HG03342 (cell line): ENCODE measurements at regions not wholly inside any gene's neighbourhood (a gene's known extent, or its start where the extent isn't known, plus 50 kb on each side); places are given as distances from the start of the nearest gene placed in this dataset.
"Not testable (repeated sequence)": the region's sequence is repeated elsewhere in the genome, so short reads cannot be mapped to it uniquely, and the experiment has no call there.

Experiments
- ATAC-seq: cut with Tn5 transposase; IDR thresholded peaks from one replicate; pipeline ENCODE4 v1.9.1; 2021; ENCODE audit warnings: mild to moderate bottlenecking, moderate library complexity; ENCODE audit not compliant: unreplicated experiment

DNA sequence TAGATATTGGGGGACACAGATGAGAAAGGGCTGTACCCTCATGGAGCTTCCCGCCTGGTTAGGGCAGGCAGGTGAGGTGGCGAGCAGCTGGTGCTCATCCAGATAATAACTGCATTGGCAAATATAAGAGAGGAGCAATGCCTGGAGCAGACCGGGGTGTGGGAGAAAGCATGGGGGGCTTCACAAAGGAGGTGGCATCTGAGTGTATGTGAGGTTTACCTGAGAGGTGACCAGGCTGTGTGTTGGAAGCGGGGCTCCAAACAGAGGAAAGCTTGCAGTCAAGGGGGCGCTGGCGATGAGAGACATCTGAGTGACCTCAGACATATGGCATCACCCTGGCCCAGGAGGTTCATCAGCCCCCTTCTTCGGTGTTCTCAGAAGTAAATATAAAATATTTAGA lies 72.1 kb upstream of the PMEPA1 start:
- no peak for ATAC-seq

DNA sequence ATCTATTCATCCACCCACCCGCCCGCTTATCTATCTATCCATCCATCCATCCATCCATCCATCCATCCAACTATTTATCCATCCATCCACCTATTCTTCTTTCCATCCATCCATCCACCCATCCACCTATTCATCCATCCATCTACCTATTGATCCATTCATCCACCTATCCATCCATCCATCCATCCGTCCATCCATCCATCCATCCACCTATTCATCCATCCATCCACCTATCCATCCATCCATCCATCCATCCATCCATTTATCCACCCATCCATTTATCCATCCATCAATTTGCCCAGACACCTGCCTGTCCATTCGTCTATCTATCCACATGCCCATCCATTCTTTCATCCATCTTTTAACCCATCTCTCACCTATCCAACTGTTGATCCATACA lies 71.1 kb upstream of the PMEPA1 start:
- ATAC-seq: no peak

GRCh38 chr20:57780398-57780797 lies 70.6 kb upstream of the PMEPA1 start:
- no peak for ATAC-seq

- ATAC-seq: no peak
These were observed 69.7 kb upstream of the PMEPA1 start for GRCh38 chr20:57779401-57780003.

DNA sequence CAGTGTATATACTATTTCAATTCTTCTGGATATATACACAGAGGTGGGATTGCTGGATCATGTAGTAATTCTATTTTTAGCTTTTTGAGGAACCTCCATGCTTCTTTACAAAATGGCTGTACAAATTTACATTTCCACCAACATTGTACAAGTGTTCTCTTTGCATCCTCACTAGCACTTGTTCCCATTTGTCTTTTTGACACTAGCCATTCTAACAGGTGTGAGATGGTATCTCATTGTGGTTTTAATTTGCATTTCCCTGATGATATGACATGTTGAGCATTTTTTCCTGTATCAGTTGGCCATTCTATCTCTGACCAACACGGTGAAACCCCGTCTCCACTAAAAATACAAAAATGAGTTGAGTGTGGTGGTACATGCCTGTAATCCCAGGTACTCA lies 68.1 kb upstream of the PMEPA1 start:
- ATAC-seq: no peak

DNA sequence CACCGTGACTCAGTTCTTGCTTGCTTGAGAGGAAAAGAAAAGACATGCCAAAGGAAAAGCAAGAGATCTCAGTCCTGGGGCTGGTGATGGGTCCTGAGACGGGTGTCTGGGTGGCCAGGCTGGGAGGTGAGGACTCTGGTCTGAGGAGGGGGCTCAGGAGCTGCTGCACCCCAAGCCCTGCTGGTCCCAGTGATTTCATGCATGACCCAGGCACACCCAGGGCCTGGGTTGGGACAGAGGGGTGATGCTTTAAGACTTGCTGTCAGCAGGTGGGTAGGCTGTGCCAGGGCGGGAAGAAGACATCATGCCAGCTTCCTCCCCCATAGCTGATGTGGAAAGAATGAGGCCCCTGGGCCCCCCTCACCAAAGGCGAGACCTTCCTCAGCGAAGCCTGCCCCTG lies 65.1 kb upstream of the PMEPA1 start:
- no peak for ATAC-seq

DNA sequence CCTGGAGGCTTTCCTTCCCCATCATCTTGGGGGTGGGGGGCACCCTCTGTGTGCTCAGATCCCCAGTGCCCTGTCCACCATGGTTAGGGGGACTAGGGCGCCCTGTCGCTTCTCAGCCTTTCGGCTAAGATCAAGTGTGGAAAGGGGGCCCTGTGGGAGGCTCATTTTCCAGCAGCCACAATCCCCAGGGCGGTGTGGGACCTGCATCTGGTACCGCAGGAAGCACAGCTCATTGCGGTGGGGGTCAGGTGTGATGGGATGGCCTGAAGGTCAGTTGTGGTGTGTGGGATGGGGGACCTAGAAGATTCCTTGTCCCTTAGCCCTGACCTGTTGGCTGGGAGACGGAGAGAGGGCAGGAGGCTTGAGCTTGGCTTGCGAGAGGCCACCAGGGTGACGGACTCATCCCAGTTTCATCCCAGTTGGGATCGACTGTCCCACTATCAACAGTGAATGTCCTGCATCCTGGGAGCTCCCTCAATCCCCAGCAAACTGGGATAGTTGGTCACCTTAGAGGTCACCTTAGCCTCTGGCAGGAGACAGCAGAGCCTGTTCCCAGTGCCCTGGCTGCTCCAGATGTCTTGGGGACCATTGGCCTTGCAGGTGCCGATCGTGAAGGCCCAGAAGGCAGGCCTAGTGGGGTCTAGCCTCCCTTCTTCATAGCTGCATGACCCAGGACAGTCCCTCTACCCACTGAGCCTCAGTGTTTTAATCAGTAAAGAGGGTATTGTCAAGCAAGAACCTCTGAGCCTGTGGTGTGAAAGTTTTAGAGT lies 64.5 kb upstream of the PMEPA1 start:
- no peak for ATAC-seq

- ATAC-seq: no peak
These were observed 63.4 kb upstream of the PMEPA1 start for GRCh38 chr20:57773059-57773815.

DNA sequence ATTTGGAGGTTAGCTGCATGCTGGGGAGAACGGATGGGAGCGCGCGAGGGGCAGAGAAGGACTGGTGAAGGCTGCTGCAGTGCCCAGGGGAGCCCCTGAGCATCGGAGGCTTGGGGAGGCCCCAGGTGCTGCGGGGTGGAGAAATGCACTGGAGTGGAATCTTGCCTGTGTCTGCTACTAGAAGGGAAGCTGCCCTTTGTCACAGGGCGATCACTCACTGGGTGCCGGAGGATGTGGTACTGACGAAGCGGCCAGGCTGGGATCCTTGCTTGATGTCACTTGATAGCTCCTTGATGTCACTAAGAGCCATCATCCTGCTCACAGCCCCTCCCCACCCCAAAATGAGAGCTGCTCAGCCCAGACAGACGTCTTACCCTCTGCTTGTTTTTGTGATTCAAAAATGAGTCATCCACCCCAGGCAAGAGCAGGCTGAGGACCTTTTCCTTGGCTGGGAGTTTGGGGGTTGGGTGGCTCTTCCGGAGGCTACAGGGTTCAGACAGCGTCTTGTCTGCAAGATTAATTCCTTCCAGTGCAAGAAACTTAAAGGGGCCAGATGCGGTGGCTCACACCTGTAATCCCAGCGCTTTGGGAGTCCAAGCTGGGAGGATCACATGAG lies 62.6 kb upstream of the PMEPA1 start:
- no peak for ATAC-seq

- no peak for ATAC-seq
These were observed 61.3 kb upstream of the PMEPA1 start for GRCh38 chr20:57770852-57771720.

- not testable (repeated sequence) for ATAC-seq
These were observed 60.6 kb upstream of the PMEPA1 start for GRCh38 chr20:57770401-57770800.

- ATAC-seq: no peak
These were observed 59.9 kb upstream of the PMEPA1 start for GRCh38 chr20:57769756-57770155.

DNA sequence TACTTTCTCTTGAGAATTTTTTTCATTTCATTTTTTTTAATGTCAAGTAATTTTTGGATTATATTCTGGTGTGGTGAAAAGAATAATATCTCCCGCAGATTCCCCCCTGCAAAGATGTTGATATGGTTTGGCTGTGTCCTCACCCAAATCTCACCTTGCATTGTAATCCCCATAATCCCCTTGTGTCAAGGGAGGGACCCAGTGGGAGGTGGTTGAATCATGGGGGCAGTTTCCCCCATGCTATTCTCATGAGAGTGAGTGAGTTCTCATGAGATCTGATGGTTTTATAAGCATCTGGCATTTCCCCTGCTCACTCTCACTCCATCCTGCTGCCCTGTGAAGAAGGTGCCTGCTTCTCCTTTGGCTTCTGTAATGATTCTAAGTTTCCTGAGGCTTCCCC lies 58.7 kb upstream of the PMEPA1 start:
- ATAC-seq: no peak

DNA sequence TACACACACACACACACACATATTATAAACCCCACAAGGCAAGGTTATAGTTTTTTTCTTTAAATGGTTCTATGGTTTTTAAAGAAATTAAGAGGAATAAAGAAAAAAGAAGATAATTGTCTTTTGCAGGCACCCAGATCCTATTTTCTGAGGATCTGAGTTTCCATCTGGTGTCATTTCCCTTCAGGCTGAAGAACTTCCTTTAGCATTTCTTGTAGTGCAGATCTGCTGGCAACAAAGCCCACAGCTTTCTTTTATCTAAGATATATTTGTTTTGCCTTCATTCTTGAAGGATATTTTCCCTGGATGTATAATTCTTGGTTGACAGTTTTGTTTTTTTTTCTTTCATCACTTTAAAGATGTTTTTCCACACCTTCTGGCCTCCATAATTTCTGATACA lies 57.6 kb upstream of the PMEPA1 start:
- no peak for ATAC-seq

DNA sequence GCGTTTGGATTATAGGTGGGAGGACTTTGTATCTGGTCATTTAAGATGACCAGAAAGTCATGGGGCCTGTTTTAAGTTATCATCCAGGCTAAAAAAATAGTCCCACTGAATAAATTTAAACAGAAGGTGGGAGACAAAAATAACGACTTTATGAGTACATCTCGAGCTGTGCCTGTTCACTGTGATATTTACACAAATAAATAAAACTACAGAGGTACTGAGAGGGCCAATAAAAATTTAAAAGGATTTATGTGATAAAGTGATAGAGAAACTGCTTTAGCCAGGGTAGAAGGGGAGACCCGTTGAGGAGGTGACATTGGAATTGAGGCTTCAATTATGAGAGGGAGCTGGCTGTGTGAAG lies 53.4 kb upstream of the PMEPA1 start:
- ATAC-seq: no peak

DNA sequence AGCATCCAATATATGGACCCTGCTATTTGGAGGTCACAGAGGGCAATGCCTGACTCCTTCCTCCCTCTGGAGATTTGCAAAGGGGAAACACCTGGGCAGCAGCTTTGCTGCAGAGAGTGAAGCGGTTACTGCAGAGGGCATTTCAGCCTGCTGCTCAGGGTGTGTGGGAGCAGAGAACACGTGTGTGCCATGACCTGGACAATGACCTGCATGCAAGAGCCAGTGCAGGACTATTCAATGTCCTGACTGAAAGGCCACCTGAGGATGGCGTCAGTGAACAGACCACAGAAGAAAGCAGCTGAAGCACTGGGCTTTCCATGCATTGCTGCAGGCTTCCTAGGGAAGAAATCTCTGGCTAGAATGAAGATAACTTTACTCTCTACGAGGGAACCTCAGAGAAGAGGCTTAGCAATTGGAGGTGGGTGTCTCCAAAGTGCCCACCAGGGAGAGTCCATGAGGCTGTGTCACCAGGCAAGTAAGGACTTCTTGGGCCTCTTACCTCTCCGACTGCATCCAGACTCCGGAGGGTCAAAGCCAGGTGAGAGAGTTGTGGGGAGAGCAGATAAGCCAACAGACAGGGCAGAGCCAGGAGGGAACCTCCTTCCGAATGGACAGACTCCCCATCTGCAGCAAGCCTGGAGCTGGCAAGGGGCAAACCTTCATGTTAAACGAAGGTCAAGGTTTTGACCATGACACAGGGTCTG lies 52.9 kb upstream of the PMEPA1 start:
- ATAC-seq: no peak

DNA sequence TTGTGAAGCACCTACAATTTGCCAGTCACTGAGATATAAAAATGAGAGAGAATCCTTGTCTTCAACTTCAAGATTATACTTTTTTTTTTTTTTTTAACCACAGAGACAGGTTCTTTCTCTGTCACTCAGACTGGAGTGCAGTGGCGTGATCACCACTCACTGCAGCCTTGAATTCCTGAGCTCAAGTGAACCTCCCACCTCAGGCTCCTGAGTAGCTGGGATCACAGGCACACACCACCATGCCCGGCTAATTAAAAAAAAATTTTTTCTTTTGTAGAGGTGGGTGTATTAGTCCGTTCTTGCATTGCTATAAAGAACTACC lies 51.6 kb upstream of the PMEPA1 start:
- ATAC-seq: no peak

GRCh38 chr20:57760698-57761412 lies 51.0 kb upstream of the PMEPA1 start:
- no peak for ATAC-seq

- ATAC-seq: no peak
These were observed 49.9 kb upstream of the PMEPA1 start for GRCh38 chr20:57759724-57760123.
